ENCODE measurements at regions not wholly inside any gene's neighbourhood (a gene's known extent, or its start where the extent isn't known, plus 50 kb on each side); places are given as distances from the start of the nearest gene placed in this dataset.
"Not testable (repeated sequence)": the region's sequence is repeated elsewhere in the genome, so short reads cannot be mapped to it uniquely, and the experiment has no call there.

GRCh38 chr6:26827965-26828364, 168.4 kb upstream of the ZNF322 start:
- TF ChIP-seq CTCF (IDR thresholded peaks at IDR 0.05); POLR2AphosphoS5 (IDR thresholded peaks at IDR 0.05); POLR2A (IDR thresholded peaks at IDR 0.05; ENCODE audit: low read depth); EP300 (IDR thresholded peaks at IDR 0.05): not testable (repeated sequence)
